ENCODE measurements at regions not wholly inside any gene's neighbourhood (a gene's known extent, or its start where the extent isn't known, plus 50 kb on each side); places are given as distances from the start of the nearest gene placed in this dataset.
"Not testable (repeated sequence)": the region's sequence is repeated elsewhere in the genome, so short reads cannot be mapped to it uniquely, and the experiment has no call there.

- no peak for DNase-seq (ENCODE audit: extremely low read depth, low read depth)
Measured at GRCh38 chr18:30245766-30246455, 796.6 kb downstream of the DSC3 start.

- DNase-seq (ENCODE audit: extremely low read depth, low read depth), result no peak
Measured at GRCh38 chr18:30234755-30235154, 807.8 kb downstream of the DSC3 start.

GRCh38 chr18:30211112-30211511, 831.4 kb downstream of the DSC3 start:
- DNase-seq (ENCODE audit: extremely low read depth, low read depth), result no peak

- DNase-seq (ENCODE audit: extremely low read depth, low read depth), result no peak
Measured at GRCh38 chr18:30208546-30208945, 834.0 kb downstream of the DSC3 start.

GRCh38 chr18:30192216-30192615, 850.3 kb downstream of the DSC3 start:
- DNase-seq (ENCODE audit: extremely low read depth, low read depth), result no peak

GRCh38 chr18:30186245-30186644, 856.3 kb downstream of the DSC3 start:
- DNase-seq (ENCODE audit: extremely low read depth, low read depth), result no peak

- no peak for DNase-seq (ENCODE audit: extremely low read depth, low read depth)
Measured at GRCh38 chr18:30177056-30177455, 865.5 kb downstream of the DSC3 start.

- DNase-seq (ENCODE audit: extremely low read depth, low read depth), result no peak
Measured at GRCh38 chr18:30175621-30176225, 866.8 kb downstream of the DSC3 start.

- DNase-seq (ENCODE audit: extremely low read depth, low read depth), result no peak
Measured at GRCh38 chr18:30175061-30175574, 867.4 kb downstream of the DSC3 start.

GRCh38 chr18:30163573-30163972, 879.0 kb downstream of the DSC3 start:
- no peak for DNase-seq (ENCODE audit: extremely low read depth, low read depth)

GRCh38 chr18:30160124-30160523, 882.4 kb downstream of the DSC3 start:
- no peak for DNase-seq (ENCODE audit: extremely low read depth, low read depth)

GRCh38 chr18:30150586-30151250, 891.8 kb downstream of the DSC3 start:
- DNase-seq (ENCODE audit: extremely low read depth, low read depth), result no peak

GRCh38 chr18:30149585-30149984, 893.0 kb downstream of the DSC3 start:
- no peak for DNase-seq (ENCODE audit: extremely low read depth, low read depth)

- DNase-seq (ENCODE audit: extremely low read depth, low read depth), result no peak
Measured at GRCh38 chr18:30142870-30143269, 899.7 kb downstream of the DSC3 start.

GRCh38 chr18:30142248-30142647, 900.3 kb downstream of the DSC3 start:
- no peak for DNase-seq (ENCODE audit: extremely low read depth, low read depth)

- DNase-seq (ENCODE audit: extremely low read depth, low read depth), result not testable (repeated sequence)
Measured at GRCh38 chr18:30141506-30141905, 901.0 kb downstream of the DSC3 start.

GRCh38 chr18:30139631-30140287, 902.8 kb downstream of the DSC3 start:
- no peak for DNase-seq (ENCODE audit: extremely low read depth, low read depth)

- DNase-seq (ENCODE audit: extremely low read depth, low read depth), result no peak
Measured at GRCh38 chr18:30135938-30136337, 906.6 kb downstream of the DSC3 start.

- DNase-seq (ENCODE audit: extremely low read depth, low read depth), result no peak
Measured at GRCh38 chr18:30134020-30134419, 908.5 kb downstream of the DSC3 start.

GRCh38 chr18:30132959-30133358, 909.6 kb downstream of the DSC3 start:
- no peak for DNase-seq (ENCODE audit: extremely low read depth, low read depth)

GRCh38 chr18:30121397-30121796, 921.1 kb downstream of the DSC3 start:
- no peak for DNase-seq (ENCODE audit: extremely low read depth, low read depth)

Data from NCI-H460 (cell line).